Type B pancreatic cell (in vitro differentiated cells): ENCODE measurements at regions not wholly inside any gene's neighbourhood (a gene's known extent, or its start where the extent isn't known, plus 50 kb on each side); places are given as distances from the start of the nearest gene placed in this dataset.

Experiments
- DNase-seq: peaks from one replicate; pipeline ENCODE4 v3.0.0; 2021; ENCODE audit warnings: mixed read lengths; ENCODE audit not compliant: unreplicated experiment; ENCODE audit errors: extremely low spot score
- H3K27ac Mint-ChIP-seq: 2 replicates; pipeline ENCODE4 v1.8.0; 2021; ENCODE audit warnings: mild to moderate bottlenecking, mixed read lengths
- H3K27me3 Mint-ChIP-seq: 2 replicates; pipeline ENCODE4 v1.8.0; 2021; ENCODE audit warnings: mixed read lengths
- H3K36me3 Mint-ChIP-seq: 2 replicates; pipeline ENCODE4 v1.8.0; 2021; ENCODE audit warnings: mixed read lengths
- H3K4me1 Mint-ChIP-seq: one replicate; pipeline ENCODE4 v1.8.0; 2021; ENCODE audit warnings: mixed read lengths; ENCODE audit not compliant: unreplicated experiment
- H3K4me3 Mint-ChIP-seq: 2 replicates; pipeline ENCODE4 v1.8.0; 2021; ENCODE audit warnings: mild to moderate bottlenecking, mixed read lengths
- H3K9me3 Mint-ChIP-seq: 2 replicates; pipeline ENCODE4 v1.8.0; 2021; ENCODE audit warnings: mixed read lengths
- CTCF ChIP-seq: fragments of 200-600 bp; sonication (generic); conservative IDR thresholded peaks from 2 replicates; pipeline ENCODE4 v1.5.0; 2021; ENCODE audit warnings: antibody characterized with exemption, mild to moderate bottlenecking

- H3K27me3 Mint-ChIP-seq, result peaks cover 17% of the 10 kb centered on the region
- no peaks in the 10 kb centered on the region for H3K4me1 Mint-ChIP-seq
- no peak for DNase-seq
- no peak overlapping the region for H3K4me3 Mint-ChIP-seq
- no peak for TF ChIP-seq CTCF
- no peaks in the 10 kb centered on the region for H3K36me3 Mint-ChIP-seq
- no peaks in the 10 kb centered on the region for H3K9me3 Mint-ChIP-seq
- no peak overlapping the region for H3K27ac Mint-ChIP-seq
Measured at GRCh38 chr3:181267312-181267711, 277.8 kb upstream of the DNAJC19 start.

GRCh38 chr3:181265750-181266333 lies 276.3 kb upstream of the DNAJC19 start:
- DNase-seq, result no peak
- no peaks in the 10 kb centered on the region for H3K9me3 Mint-ChIP-seq
- H3K36me3 Mint-ChIP-seq, result no peaks in the 10 kb centered on the region
- TF ChIP-seq CTCF, result no peak
- no peaks in the 10 kb centered on the region for H3K4me1 Mint-ChIP-seq
- no peak overlapping the region for H3K27ac Mint-ChIP-seq
- no peak overlapping the region for H3K4me3 Mint-ChIP-seq
- peaks cover 17% of the 10 kb centered on the region for H3K27me3 Mint-ChIP-seq

GRCh38 chr3:181264486-181264885 lies 274.9 kb upstream of the DNAJC19 start:
- Mint-ChIP-seq H3K27ac (no peak overlapping the region), H3K4me1 (no peaks in the 10 kb centered on the region), H3K9me3 (no peaks in the 10 kb centered on the region), H3K27me3 (peaks cover 26% of the 10 kb centered on the region), H3K4me3 (no peak overlapping the region), H3K36me3 (no peaks in the 10 kb centered on the region)
- no peak for DNase-seq
- TF ChIP-seq CTCF, result no peak

- Mint-ChIP-seq H3K27ac (no peak overlapping the region), H3K27me3 (peaks cover 57% of the 10 kb centered on the region), H3K4me3 (no peak overlapping the region), H3K4me1 (peaks cover 7% of the 10 kb centered on the region), H3K9me3 (no peaks in the 10 kb centered on the region), H3K36me3 (no peaks in the 10 kb centered on the region)
- no peak for TF ChIP-seq CTCF
- no peak for DNase-seq
Measured at GRCh38 chr3:181253796-181254195, 264.3 kb upstream of the DNAJC19 start.

- no peak for DNase-seq
- TF ChIP-seq CTCF, result no peak
Measured at GRCh38 chr3:181252631-181253030, 263.1 kb upstream of the DNAJC19 start.

GRCh38 chr3:181250714-181251113 lies 261.2 kb upstream of the DNAJC19 start:
- H3K4me1 Mint-ChIP-seq, result peaks cover 7% of the 10 kb centered on the region

More at GRCh38 chr3:181252631-181253030, 263.1 kb upstream of the DNAJC19 start:
- no peak overlapping the region for H3K4me3 Mint-ChIP-seq
- H3K9me3 Mint-ChIP-seq, result no peaks in the 10 kb centered on the region
- H3K4me1 Mint-ChIP-seq, result peaks cover 7% of the 10 kb centered on the region
- no peak overlapping the region for H3K27ac Mint-ChIP-seq
- H3K27me3 Mint-ChIP-seq, result peaks cover 51% of the 10 kb centered on the region
- H3K36me3 Mint-ChIP-seq, result no peaks in the 10 kb centered on the region

More at GRCh38 chr3:181250714-181251113, 261.2 kb upstream of the DNAJC19 start:
- H3K9me3 Mint-ChIP-seq, result no peaks in the 10 kb centered on the region
- TF ChIP-seq CTCF, result no peak
- no peak for DNase-seq
- peaks cover 56% of the 10 kb centered on the region for H3K27me3 Mint-ChIP-seq
- no peaks in the 10 kb centered on the region for H3K36me3 Mint-ChIP-seq
- no peak overlapping the region for H3K4me3 Mint-ChIP-seq
- H3K27ac Mint-ChIP-seq, result no peak overlapping the region
